Fibroblast of lung (primary cell): ENCODE measurements at regions not wholly inside any gene's neighbourhood (a gene's known extent, or its start where the extent isn't known, plus 50 kb on each side); places are given as distances from the start of the nearest gene placed in this dataset.

Experiments
- CTCF ChIP-seq, 2 donors: IDR thresholded peaks in 1 of 2; conservative IDR thresholded peaks in 1 of 2; 1 replicate in 1 of 2; 2 replicates in 1 of 2; pipeline ENCODE4 v1.5.1; 2011 to 2012; ENCODE audit warnings: low read length in 2 of 2, control low read depth in 1 of 2, inconsistent platforms in 1 of 2, low read depth in 1 of 2, mild to moderate bottlenecking in 1 of 2
- EZH2 ChIP-seq: IDR thresholded peaks from 2 replicates; pipeline ENCODE4 v1.5.1; 2012; ENCODE audit warnings: low read length, control low read depth, mild to moderate bottlenecking; ENCODE audit errors: missing control alignments

GRCh38 chr10:55734112-55734511 lies 626.9 kb downstream of the ZWINT start:
- TF ChIP-seq CTCF (conservative IDR thresholded peaks at IDR 0.05 in 1 of 2, IDR thresholded peaks at IDR 0.05 in 1 of 2; ENCODE audit: low read depth in 1 of 2, low read length in 2 of 2) = no peak
- TF ChIP-seq EZH2 = no peak
